Body of pancreas (tissue), 4 donors: ENCODE measurements at regions not wholly inside any gene's neighbourhood (a gene's known extent, or its start where the extent isn't known, plus 50 kb on each side); places are given as distances from the start of the nearest gene placed in this dataset.

ENCODE experiments used
- ATAC-seq: fragments of 150-250 bp; one replicate; pipeline ENCODE4 v1.9.1; 2016
- DNase-seq, 4 donors: peaks; one replicate each; pipeline ENCODE4 v3.0.0-alpha.2; 2019
- H3K27ac ChIP-seq, 4 donors: fragments of 200-600 bp; sonication (generic); 1 replicate in 3 of 4; 2 replicates in 1 of 4; pipeline versions ENCODE4 v1.5.1 to v1.6.1; 2016 to 2019; ENCODE audit warnings: mild to moderate bottlenecking in 1 of 4, mixed read lengths in 1 of 4, moderate library complexity in 1 of 4
- H3K27me3 ChIP-seq, 2 donors: fragments of 200-600 bp; sonication (generic); one replicate each; pipeline ENCODE4 v1.6.0; 2016; ENCODE audit warnings: mild to moderate bottlenecking in 1 of 2
- H3K36me3 ChIP-seq, 2 donors: fragments of 200-600 bp; sonication (generic); replicated peaks in 1 of 2; 2 replicates each; pipeline ENCODE4 v1.5.1; 2016; ENCODE audit warnings: low read depth in 2 of 2; ENCODE audit not compliant: insufficient read depth in 1 of 2
- H3K4me1 ChIP-seq: fragments of 200-600 bp; sonication (generic); one replicate; pipeline ENCODE4 v1.6.0; 2016
- H3K4me3 ChIP-seq, 2 donors: fragments of 200-600 bp; sonication (generic); 1 replicate in 1 of 2; 2 replicates in 1 of 2; pipeline ENCODE4 v1.5.1; 2016 to 2019
- H3K9me3 ChIP-seq, 3 donors: fragments of 200-600 bp; sonication (generic); 1 replicate in 2 of 3; 2 replicates in 1 of 3; pipeline ENCODE4 v1.5.1; 2016
- CTCF ChIP-seq, 7 experiments: fragments of 450-650 bp in 4 of 7; fragments of 200-600 bp in 3 of 7; sonication (generic) in 3 of 7; IDR thresholded peaks; one replicate each; pipeline ENCODE4 v1.5.1; 2016 to 2019; ENCODE audit warnings: antibody characterized with exemption in 7 of 7
- POLR2A ChIP-seq, 3 donors: fragments of 450-650 bp; IDR thresholded peaks; one replicate each; pipeline ENCODE4 v1.6.1; 2016; ENCODE audit warnings: antibody characterized with exemption in 3 of 3, mild to moderate bottlenecking in 2 of 3
- WGBS, 2 donors: methylation state at CpG; one replicate each; pipeline ENCODE4 v1.1.5; 2017; 5-methylcytosine and 5-hydroxymethylcytosine counted together
- intact Hi-C: fragments of 100-400 bp; cut with DNase I; formaldehyde crosslinking; loops from one replicate; pipeline ENCODE4 v1.15.1; 2023

- Histone ChIP-seq H3K4me1 (no peaks in the 10 kb centered on the region), H3K4me3 (no peak overlapping the region), H3K27ac (no peak overlapping the region), H3K27me3 (no peaks in the 10 kb centered on the region), H3K36me3 (no peaks in the 10 kb centered on the region), H3K9me3 (no peaks in the 10 kb centered on the region)
- WGBS, 2 donors = 57 to 70% methylated on average over 5 of the region's 5 CpGs
- DNase-seq (no peak), ATAC-seq (no peak)
- intact Hi-C loops = no loop called here
- TF ChIP-seq POLR2A (IDR thresholded peaks at IDR 0.05) (no peak), CTCF (IDR thresholded peaks at IDR 0.05) (no peak)
Measured at GRCh38 chr7:41274179-41274578, 428.7 kb downstream of the INHBA start.

GRCh38 chr7:41272664-41273063, 430.2 kb downstream of the INHBA start:
- intact Hi-C loops = no loop called here
- DNase-seq (no peak), ATAC-seq (no peak)
- Histone ChIP-seq H3K9me3 (no peaks in the 10 kb centered on the region), H3K27me3 (no peaks in the 10 kb centered on the region), H3K4me1 (no peaks in the 10 kb centered on the region), H3K36me3 (no peaks in the 10 kb centered on the region), H3K27ac (no peak overlapping the region), H3K4me3 (no peak overlapping the region)
- no peak for TF ChIP-seq POLR2A (IDR thresholded peaks at IDR 0.05)
- TF ChIP-seq CTCF (IDR thresholded peaks at IDR 0.05) = no peak
- WGBS, 2 donors = 62 to 70% methylated on average over 5 of the region's 5 CpGs

GRCh38 chr7:41268878-41269277, 434.0 kb downstream of the INHBA start:
- no peak overlapping the region for H3K4me3 ChIP-seq
- H3K9me3 ChIP-seq = no peaks in the 10 kb centered on the region
- DNase-seq (no peak), ATAC-seq (no peak)
- H3K36me3 ChIP-seq = no peaks in the 10 kb centered on the region
- no peak for TF ChIP-seq POLR2A (IDR thresholded peaks at IDR 0.05)
- TF ChIP-seq CTCF (IDR thresholded peaks at IDR 0.05) = no peak
- no peaks in the 10 kb centered on the region for H3K27me3 ChIP-seq
- WGBS, 2 donors = 52 to 68% methylated on average over 2 of the region's 2 CpGs
- no peak overlapping the region for H3K27ac ChIP-seq
- H3K4me1 ChIP-seq = no peaks in the 10 kb centered on the region
- intact Hi-C loops = no loop called here

GRCh38 chr7:41261080-41261479, 441.8 kb downstream of the INHBA start:
- Histone ChIP-seq H3K27me3 (no peaks in the 10 kb centered on the region), H3K27ac (no peak overlapping the region), H3K36me3 (no peaks in the 10 kb centered on the region), H3K4me1 (no peaks in the 10 kb centered on the region), H3K9me3 (no peaks in the 10 kb centered on the region), H3K4me3 (no peak overlapping the region)
- intact Hi-C loops = no loop called here
- no peak for TF ChIP-seq CTCF (IDR thresholded peaks at IDR 0.05)
- no peak for TF ChIP-seq POLR2A (IDR thresholded peaks at IDR 0.05)
- no peak for ATAC-seq
- 54 to 68% methylated on average over 4 of the region's 4 CpGs for WGBS, 2 donors
- no peak for DNase-seq

GRCh38 chr7:41257660-41258059, 445.2 kb downstream of the INHBA start:
- intact Hi-C loops = no loop called here
- WGBS, 2 donors = 52 to 71% methylated on average over 4 of the region's 4 CpGs

More at GRCh38 chr7:41257660-41258059, 445.2 kb downstream of the INHBA start:
- Histone ChIP-seq H3K36me3 (no peaks in the 10 kb centered on the region), H3K4me1 (no peaks in the 10 kb centered on the region), H3K9me3 (no peaks in the 10 kb centered on the region), H3K27me3 (no peaks in the 10 kb centered on the region), H3K4me3 (no peak overlapping the region), H3K27ac (no peak overlapping the region)
- no peak for DNase-seq
- ATAC-seq = no peak
- TF ChIP-seq POLR2A (IDR thresholded peaks at IDR 0.05) = no peak
- no peak for TF ChIP-seq CTCF (IDR thresholded peaks at IDR 0.05)
